PC-3 (cell line): ENCODE measurements at regions not wholly inside any gene's neighbourhood (a gene's known extent, or its start where the extent isn't known, plus 50 kb on each side); places are given as distances from the start of the nearest gene placed in this dataset.

Source experiments
- EZH2 ChIP-seq: fragments of 300-600 bp; sonication (generic); IDR thresholded peaks from one replicate; pipeline ENCODE4 v1.6.1; 2017; ENCODE audit warnings: antibody characterized with exemption, mild to moderate bottlenecking, low read length; ENCODE audit not compliant: unreplicated experiment
- TF ChIP-seq, protein P1 (sequence below): fragments of 300-600 bp; sonication (generic); conservative IDR thresholded peaks from 2 replicates; pipeline ENCODE4 v1.5.1; 2017; ENCODE audit warnings: antibody characterized with exemption, low read depth, mild to moderate bottlenecking, low read length

DNA sequence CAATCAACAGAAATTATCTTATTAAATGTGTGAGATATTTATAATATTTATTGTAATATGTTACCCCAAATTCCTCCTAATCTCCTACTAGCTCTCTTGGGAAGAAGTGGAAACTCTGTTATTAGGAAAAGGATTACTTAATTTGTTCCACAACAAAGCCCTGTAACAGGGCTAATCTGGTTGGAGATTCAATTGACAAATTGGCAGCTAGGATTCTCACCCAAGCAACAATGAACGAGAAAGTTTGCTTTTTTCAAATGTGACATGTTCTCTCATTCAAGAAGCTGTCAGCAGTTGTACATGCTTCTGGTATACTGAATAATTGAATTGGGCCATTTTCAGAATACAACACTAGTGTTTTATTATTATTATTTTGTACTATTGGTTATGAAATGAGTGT lies 367.9 kb upstream of the ADGRL4 start:
- no peak for TF ChIP-seq EZH2
- TF ChIP-seq, protein P1, sequence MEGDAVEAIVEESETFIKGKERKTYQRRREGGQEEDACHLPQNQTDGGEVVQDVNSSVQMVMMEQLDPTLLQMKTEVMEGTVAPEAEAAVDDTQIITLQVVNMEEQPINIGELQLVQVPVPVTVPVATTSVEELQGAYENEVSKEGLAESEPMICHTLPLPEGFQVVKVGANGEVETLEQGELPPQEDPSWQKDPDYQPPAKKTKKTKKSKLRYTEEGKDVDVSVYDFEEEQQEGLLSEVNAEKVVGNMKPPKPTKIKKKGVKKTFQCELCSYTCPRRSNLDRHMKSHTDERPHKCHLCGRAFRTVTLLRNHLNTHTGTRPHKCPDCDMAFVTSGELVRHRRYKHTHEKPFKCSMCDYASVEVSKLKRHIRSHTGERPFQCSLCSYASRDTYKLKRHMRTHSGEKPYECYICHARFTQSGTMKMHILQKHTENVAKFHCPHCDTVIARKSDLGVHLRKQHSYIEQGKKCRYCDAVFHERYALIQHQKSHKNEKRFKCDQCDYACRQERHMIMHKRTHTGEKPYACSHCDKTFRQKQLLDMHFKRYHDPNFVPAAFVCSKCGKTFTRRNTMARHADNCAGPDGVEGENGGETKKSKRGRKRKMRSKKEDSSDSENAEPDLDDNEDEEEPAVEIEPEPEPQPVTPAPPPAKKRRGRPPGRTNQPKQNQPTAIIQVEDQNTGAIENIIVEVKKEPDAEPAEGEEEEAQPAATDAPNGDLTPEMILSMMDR, result no peak
